ENCODE measurements at regions not wholly inside any gene's neighbourhood (a gene's known extent, or its start where the extent isn't known, plus 50 kb on each side); places are given as distances from the start of the nearest gene placed in this dataset.

- no peaks in the 10 kb centered on the region for H3K4me1 ChIP-seq
Measured at GRCh38 chr1:5458248-5458647, 534.0 kb downstream of the NPHP4 start.

GRCh38 chr1:5456090-5456811 lies 536.0 kb downstream of the NPHP4 start:
- H3K4me1 ChIP-seq, result no peaks in the 10 kb centered on the region
- no peak for TF ChIP-seq EP300 (IDR thresholded peaks at IDR 0.05)
- TF ChIP-seq POLR2AphosphoS5 (IDR thresholded peaks at IDR 0.05), result no peak
- TF ChIP-seq CTCF (IDR thresholded peaks at IDR 0.05), result no peak
- no peak for TF ChIP-seq POLR2A (IDR thresholded peaks at IDR 0.05)
- intact Hi-C loops (cut with DNase I; ENCODE audit: low total_unique reads), result no loop called here
- no peak overlapping the region for H3K4me3 ChIP-seq
- H3K9me3 ChIP-seq, result peaks cover 0 to 4% (median 2%) of the 10 kb centered on the region in 4 donors
- peak in 1 of 2 donors; percentile 24 for DNase-seq
- no peaks in the 10 kb centered on the region for H3K36me3 ChIP-seq
- peaks cover 11 to 70% (median 22%) of the 10 kb centered on the region in 3 donors for H3K27me3 ChIP-seq
- WGBS, 5 donors, result 40 to 45% (median 44%) methylated on average over 16 of the region's 16 CpGs
- H3K27ac ChIP-seq, result no peak overlapping the region

More at GRCh38 chr1:5458248-5458647, 534.0 kb downstream of the NPHP4 start:
- peaks cover 11 to 58% (median 26%) of the 10 kb centered on the region in 3 donors for H3K27me3 ChIP-seq
- TF ChIP-seq CTCF (IDR thresholded peaks at IDR 0.05), result no peak
- no peak for TF ChIP-seq EP300 (IDR thresholded peaks at IDR 0.05)
- TF ChIP-seq POLR2A (IDR thresholded peaks at IDR 0.05), result no peak
- TF ChIP-seq POLR2AphosphoS5 (IDR thresholded peaks at IDR 0.05), result no peak
- no peak overlapping the region for H3K27ac ChIP-seq
- H3K9me3 ChIP-seq, result peaks cover 0 to 18% (median 16%) of the 10 kb centered on the region in 4 donors
- 76 to 84% (median 78%) methylated on average over 5 of the region's 5 CpGs for WGBS, 5 donors
- H3K4me3 ChIP-seq, result no peak overlapping the region
- intact Hi-C loops (cut with DNase I; ENCODE audit: low total_unique reads), result no loop called here
- H3K36me3 ChIP-seq, result no peaks in the 10 kb centered on the region
- DNase-seq, result no peak

GRCh38 chr1:5455651-5456050 lies 536.6 kb downstream of the NPHP4 start:
- Histone ChIP-seq H3K27ac (no peak overlapping the region), H3K4me1 (no peaks in the 10 kb centered on the region), H3K36me3 (no peaks in the 10 kb centered on the region), H3K4me3 (no peak overlapping the region), H3K9me3 (no peaks in the 10 kb centered on the region), H3K27me3 (peaks cover 11 to 76% (median 22%) of the 10 kb centered on the region in 3 donors)
- WGBS, 5 donors, result 25 to 35% (median 27%) methylated on average over 8 of the region's 8 CpGs
- TF ChIP-seq EP300 (IDR thresholded peaks at IDR 0.05), result no peak
- no peak for TF ChIP-seq CTCF (IDR thresholded peaks at IDR 0.05)
- no peak for TF ChIP-seq POLR2AphosphoS5 (IDR thresholded peaks at IDR 0.05)
- TF ChIP-seq POLR2A (IDR thresholded peaks at IDR 0.05), result no peak
- DNase-seq, result no peak
- intact Hi-C loops (cut with DNase I; ENCODE audit: low total_unique reads), result no loop called here

GRCh38 chr1:5455056-5455455 lies 537.2 kb downstream of the NPHP4 start:
- H3K27me3 ChIP-seq, result peaks cover 11 to 80% (median 25%) of the 10 kb centered on the region in 3 donors
- no peaks in the 10 kb centered on the region for H3K4me1 ChIP-seq
- intact Hi-C loops (cut with DNase I; ENCODE audit: low total_unique reads), result no loop called here
- no peak overlapping the region for H3K4me3 ChIP-seq
- DNase-seq, result no peak
- 43 to 55% (median 53%) methylated on average over 9 of the region's 9 CpGs for WGBS, 5 donors
- TF ChIP-seq POLR2AphosphoS5 (IDR thresholded peaks at IDR 0.05), result no peak
- no peak for TF ChIP-seq POLR2A (IDR thresholded peaks at IDR 0.05)
- TF ChIP-seq CTCF (IDR thresholded peaks at IDR 0.05), result no peak
- no peak for TF ChIP-seq EP300 (IDR thresholded peaks at IDR 0.05)
- no peaks in the 10 kb centered on the region for H3K36me3 ChIP-seq
- no peak overlapping the region for H3K27ac ChIP-seq
- H3K9me3 ChIP-seq, result no peaks in the 10 kb centered on the region
